ENCODE measurements at regions not wholly inside any gene's neighbourhood (a gene's known extent, or its start where the extent isn't known, plus 50 kb on each side); places are given as distances from the start of the nearest gene placed in this dataset.

- Histone ChIP-seq H3K27me3 (ENCODE audit: insufficient read depth) (no peaks in the 10 kb centered on the region), H3K9me3 (no peaks in the 10 kb centered on the region), H3F3A (replicated peaks; ENCODE audit: insufficient read depth) (no peaks in the 10 kb centered on the region), H3K27ac (ENCODE audit: low read depth in 2 of 2, low read length in 1 of 2) (no peak overlapping the region), H3K36me3 (replicated peaks in 1 of 2; ENCODE audit: control insufficient read depth in 1 of 2, insufficient read depth in 2 of 2, low read length in 1 of 2) (no peaks in the 10 kb centered on the region), H4K20me1 (ENCODE audit: insufficient read depth) (no peaks in the 10 kb centered on the region), H3K4me1 (ENCODE audit: control insufficient read depth in 1 of 2, insufficient read depth in 2 of 2, low read depth in 1 of 2, low read length in 1 of 2) (no peaks in the 10 kb centered on the region), H3K4me2 (no peak overlapping the region), H3K79me2 (ENCODE audit: insufficient read depth) (no peaks in the 10 kb centered on the region), H2AFZ (ENCODE audit: low read depth) (no peak overlapping the region), H3K9me2 (no peaks in the 10 kb centered on the region), H3K4me3 (ENCODE audit: low read depth in 2 of 2, low read length in 1 of 2) (no peak overlapping the region), H3K9ac (no peak overlapping the region)
- POLR2A ChIA-PET, result no interaction called here
- no peak for DNase-seq
- 5% methylated on average over 3 of the region's 3 CpGs for WGBS (ENCODE audit: low lambda C conversion rate)
- CTCF ChIA-PET, result interaction anchor here (0.7 kb wide), 1 partner anchor 12 kb away, joined by 3 read pairs; no protein-coding TSS in a partner anchor
- TF ChIP-seq POLR2AphosphoS5 (IDR thresholded peaks at IDR 0.05; ENCODE audit: low read depth, low read length) (no peak), ELF1 (IDR thresholded peaks at IDR 0.05) (no peak), TEAD4 (IDR thresholded peaks at IDR 0.05; ENCODE audit: borderline replicate concordance, insufficient read depth) (no peak), RCOR1 (IDR thresholded peaks at IDR 0.05; ENCODE audit: low read length) (no peak), GATA2 (CRISPR knock-in tag; IDR thresholded peaks at IDR 0.05) (no peak), CHD2 (IDR thresholded peaks at IDR 0.05; ENCODE audit: low read length, partially characterized antibody) (no peak), FOXM1 (IDR thresholded peaks at IDR 0.05; ENCODE audit: low read depth) (no peak), RFX5 (IDR thresholded peaks at IDR 0.05; ENCODE audit: low read length) (no peak), RAD21 (IDR thresholded peaks at IDR 0.05; ENCODE audit: low read length) (no peak), REST (IDR thresholded peaks at IDR 0.05; ENCODE audit: low read depth, low read length) (no peak), USF2 (IDR thresholded peaks at IDR 0.05; ENCODE audit: borderline replicate concordance, low read depth, low read length) (no peak), CTCF (IDR thresholded peaks at IDR 0.05) (no peak), JUND (IDR thresholded peaks at IDR 0.05) (no peak), EZH2phosphoT487 (IDR thresholded peaks at IDR 0.05; ENCODE audit: borderline replicate concordance, low read depth) (no peak), NRF1 (IDR thresholded peaks at IDR 0.05; ENCODE audit: low read depth, low read length) (no peak), EP300 (IDR thresholded peaks at IDR 0.05; ENCODE audit: borderline replicate concordance in 1 of 2, low read depth in 1 of 2, low read length in 1 of 2) (no peak), SIN3A (IDR thresholded peaks at IDR 0.05; ENCODE audit: borderline replicate concordance, low read depth, low read length) (no peak)
These were observed 662.1 kb upstream of the ID4 start for GRCh38 chr6:19175023-19175422.
